NCI-H2029 (cell line): ENCODE measurements at regions not wholly inside any gene's neighbourhood (a gene's known extent, or its start where the extent isn't known, plus 50 kb on each side); places are given as distances from the start of the nearest gene placed in this dataset.

ENCODE experiments used
- DNase-seq: peaks from one replicate; lab custom pipeline; 2025; lab: John Stamatoyannopoulos, UW

DNA sequence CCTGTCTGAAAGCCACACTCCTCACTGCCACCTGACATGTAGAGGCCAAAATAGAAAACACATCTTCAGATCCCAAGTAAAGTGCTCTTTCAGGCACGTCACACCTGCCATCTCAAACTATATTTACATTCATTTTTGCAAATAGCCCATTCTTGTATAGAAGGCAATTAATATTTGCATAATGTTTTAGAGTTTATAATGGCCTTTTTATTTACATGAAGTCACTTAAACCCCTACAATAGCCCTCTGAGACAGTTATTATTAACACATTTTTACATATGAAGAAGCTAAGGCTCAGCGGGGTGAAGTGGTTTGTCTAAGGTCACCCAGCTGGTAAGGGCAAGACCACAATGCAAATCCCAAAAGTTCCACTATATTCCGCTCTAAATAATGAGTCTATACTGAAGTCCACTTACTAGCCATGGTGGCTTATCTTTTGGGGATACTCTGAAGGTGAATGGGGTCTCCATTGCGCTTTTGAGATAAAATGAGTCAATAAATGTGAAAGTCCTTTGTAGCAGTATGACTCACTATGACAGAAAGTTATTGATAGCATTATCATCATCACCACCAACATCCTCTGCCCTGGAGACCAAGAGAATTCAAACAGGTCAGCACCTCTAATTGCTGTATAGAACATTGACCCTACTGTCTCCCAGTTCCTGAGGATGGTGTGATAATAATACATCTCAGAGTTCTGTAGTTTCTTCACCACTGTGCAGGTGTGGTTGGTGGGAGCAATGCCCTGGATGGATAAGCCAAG, 155.9 kb upstream of the BCL6 start:
- no peak for DNase-seq

DNA sequence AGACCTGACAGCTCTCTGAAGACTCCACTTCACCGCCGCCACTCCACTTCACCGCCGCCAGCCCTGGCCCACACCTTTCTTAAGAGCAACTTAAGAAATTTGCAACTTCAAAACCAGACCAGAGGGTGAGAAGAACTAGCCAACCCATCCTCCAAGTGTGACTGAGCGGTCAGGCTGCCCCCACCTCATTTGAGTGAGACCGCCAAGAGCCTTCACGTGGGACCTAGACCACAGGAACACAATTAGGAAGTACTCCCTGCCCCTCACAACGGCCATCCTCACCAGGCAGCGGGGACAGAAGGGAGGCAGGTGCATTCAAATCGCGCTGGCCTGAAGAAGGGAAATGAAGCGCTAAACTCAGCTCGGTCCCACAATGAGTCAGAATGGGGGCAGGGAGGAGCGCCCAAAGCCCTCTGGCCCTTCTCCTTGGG, 156.8 kb upstream of the BCL6 start:
- DNase-seq = no peak

DNA sequence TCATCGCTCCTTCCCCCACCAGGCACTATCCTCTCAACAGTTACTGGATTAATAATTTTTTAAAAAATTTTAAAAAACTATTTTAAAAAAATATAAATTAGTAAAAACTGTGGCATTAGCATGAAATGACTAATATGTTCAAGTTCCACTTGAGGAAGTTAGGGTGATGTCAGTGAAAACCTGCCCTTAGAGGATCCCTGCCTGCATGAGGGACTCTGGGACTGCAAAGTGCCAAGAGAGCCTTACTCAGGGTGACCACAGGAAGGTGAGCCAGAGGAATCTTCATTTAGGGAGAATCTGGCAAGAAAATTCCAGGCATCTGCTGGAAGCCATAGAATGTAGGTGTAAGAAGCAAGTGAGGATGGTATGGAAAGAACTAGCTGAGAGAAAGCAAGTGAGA, 157.7 kb upstream of the BCL6 start:
- no peak for DNase-seq

DNA sequence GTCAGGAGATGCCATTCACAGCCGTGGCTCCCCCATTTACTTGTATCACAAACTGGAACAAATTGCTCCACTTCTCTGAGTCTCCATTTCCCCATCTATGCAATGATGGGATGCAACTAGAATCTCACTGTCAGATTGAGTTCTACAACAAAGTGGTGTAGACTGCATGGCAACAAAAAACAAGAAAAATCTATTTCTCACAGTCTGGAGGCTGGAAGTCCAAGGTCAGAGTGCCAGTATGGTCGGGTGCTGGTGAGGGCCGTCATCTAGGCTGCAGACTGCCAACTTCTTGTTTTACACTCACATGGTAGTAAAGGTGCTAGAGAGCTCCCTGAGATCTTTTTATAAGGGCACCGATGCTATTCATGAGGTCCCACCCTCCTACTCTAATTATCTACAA, 158.4 kb upstream of the BCL6 start:
- DNase-seq = no peak

DNA sequence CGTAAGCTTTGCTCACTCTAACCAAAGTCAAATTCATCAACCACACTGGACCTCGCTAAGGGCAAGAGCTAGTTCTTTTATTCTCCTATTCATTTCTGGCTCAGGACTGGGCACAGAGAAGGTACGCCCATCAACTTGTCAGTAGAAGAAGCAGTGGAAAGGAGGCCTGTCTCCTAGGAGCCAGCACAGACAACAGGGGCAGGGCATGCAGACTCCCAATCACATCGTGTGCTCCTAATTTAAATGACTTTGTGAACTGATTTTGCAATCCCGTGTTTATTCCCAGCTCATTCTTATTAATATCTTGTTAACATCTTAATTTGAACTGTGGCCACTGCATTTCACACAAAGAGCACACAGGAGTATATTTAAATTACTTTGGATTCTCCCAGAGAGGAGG, 161.1 kb upstream of the BCL6 start:
- no peak for DNase-seq

DNA sequence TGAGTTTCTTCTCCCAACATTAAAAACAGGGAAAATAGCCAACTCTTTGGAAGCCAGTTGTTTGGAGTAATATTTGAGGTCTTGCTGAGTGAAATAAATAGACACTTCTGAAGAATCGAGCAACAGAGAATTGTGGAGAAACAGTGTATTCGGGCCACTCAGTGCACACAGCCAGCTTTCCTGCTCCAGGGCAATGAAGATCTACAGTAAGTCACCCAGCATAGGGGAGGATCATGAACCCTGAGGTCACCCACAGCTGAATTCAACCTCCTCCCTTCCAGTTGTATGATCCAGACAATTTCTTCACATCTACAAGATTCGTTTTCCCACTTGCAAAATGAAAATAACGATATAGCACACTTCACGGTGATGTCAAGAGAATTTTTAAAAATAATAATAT, 161.7 kb upstream of the BCL6 start:
- DNase-seq = no peak

DNA sequence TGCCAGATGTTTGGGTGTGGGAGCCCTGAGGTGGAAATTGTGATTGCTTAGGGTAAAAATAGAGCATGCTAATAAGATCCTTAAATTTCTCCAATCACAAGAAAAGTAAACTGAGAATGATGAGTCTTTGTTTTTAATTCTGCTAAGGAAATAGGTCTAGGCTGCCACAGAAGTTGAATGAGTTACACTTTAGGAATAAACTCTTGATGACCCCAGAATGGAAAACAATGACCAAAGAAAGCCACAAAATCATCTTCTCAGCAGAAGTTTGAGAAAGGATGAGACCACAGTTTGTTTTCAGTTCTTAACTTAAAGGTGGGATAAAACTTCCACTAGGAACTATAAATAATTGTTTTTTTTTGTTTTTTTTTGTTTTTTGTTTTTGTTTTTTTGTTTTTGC, 164.6 kb upstream of the BCL6 start:
- DNase-seq = no peak

DNA sequence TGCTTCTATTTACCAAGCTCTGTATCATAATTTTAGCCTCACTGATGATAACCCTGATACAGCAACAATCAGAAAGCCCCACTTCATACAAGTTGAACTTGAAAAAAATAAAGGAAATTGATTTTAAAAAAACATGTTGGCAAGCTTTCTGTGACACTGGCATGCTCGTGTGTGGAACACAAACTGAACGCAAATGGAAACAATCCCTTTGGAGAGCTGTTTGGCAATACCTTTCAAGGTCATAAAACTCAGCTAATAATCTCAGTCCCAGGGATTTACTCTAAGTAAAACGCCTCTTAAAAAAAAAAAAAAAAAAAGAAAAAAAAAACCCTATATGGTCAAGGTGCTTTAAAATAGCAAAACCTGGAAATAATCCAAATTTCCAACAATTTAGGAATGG, 166.7 kb upstream of the BCL6 start:
- no peak for DNase-seq

DNA sequence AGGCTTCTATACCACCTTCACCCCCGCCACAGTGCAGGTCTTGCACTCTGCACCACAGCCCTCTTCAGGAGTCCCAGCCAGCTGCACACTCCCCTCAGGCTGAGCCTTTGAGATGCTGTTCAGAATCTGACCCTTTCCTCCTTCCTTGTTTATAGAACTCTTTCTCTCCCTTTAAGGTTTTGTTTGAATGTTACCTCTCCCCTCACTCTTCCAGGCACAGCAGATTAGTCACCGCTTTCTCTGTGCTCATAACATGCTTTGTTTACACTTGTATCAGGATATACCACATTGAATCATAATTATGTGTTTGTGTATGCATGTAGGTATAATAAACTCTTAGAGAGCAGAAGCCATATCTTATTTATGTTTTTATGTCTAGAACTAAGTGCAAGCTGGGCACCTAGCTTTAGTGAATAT, 168.4 kb upstream of the BCL6 start:
- peak; percentile 46 for DNase-seq

DNA sequence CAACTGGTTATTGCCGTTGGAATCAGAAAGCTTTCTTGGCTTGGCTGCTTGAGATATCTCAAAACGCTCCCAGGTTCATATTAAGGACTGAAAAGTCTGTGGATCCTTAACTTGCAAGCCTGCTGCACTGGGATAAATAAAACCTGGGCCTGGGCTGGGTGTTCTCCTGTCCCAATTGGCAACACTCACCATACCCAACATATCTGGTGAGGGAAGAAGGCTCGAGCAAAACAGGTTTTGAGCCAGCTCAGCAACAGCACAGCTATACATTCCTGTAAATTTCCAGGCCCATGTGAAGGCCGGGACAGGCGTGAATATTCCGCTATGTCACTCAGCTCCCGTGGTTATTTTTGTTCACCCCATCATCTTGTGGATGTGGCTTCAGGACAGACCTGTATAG, 169.0 kb upstream of the BCL6 start:
- no peak for DNase-seq

DNA sequence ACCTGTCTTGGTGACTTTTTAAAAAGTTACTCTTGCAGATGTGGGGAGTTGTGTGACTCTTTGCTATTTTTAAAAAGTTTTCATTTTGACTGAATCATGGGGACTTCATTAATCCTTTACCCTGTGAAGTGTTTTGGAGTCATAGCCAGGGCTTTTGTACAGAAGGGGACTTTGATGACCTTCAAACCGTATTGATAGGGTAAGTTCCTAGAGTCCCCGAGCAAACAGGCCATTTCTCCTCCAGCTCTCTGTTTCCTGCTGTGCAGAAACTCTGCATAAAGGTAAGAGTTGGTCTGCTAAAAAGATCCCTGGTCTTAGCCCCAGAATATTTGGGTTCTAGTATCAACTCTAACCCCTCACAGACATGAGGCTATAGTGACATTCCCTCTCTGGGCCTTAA, 170.8 kb upstream of the BCL6 start:
- no peak for DNase-seq

DNA sequence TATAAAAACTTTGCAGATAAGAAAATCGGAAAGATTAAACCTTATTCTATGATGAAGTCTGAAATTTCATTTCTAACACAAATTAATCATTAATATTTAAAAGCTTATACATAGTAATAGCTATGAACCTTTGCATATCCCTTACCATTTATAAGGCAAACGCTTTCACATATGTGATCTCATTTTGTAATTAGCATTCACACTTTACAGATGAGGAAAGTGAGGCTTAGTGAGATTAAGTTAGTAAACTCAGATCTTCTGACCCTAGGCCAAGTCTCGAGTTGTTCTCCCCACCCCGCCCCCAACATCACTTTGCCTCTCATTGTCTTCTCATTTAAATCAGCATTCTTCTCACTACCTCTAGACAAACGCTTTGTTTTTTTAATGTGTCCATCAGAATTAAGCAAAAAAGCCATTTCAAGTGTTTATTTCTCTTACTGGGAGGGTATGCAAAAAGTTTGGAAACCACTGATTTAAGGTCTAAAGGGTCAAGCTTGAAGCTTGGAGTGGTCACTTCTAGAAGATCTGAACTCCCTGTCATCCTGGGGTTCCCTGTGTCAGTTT, 172.9 kb upstream of the BCL6 start:
- DNase-seq = no peak

DNA sequence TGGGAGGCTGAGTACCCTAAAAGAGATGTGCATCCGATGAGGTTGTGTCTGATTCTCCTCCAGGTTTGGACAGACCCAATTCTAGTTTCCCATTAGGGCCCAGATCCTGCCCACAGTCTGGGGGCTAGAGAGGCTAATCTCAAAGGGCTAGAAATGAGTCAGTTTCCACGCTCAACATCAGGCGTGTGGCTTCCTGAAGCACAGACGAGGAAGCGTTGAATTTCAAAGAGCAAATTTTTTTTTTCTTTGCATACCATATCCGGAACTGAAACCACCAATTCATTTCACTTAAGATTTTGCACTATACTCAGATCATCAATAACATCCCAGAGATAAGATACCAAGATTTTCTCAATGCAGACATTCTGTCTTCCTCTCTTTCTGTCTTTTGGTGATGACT, 173.8 kb upstream of the BCL6 start:
- no peak for DNase-seq

DNA sequence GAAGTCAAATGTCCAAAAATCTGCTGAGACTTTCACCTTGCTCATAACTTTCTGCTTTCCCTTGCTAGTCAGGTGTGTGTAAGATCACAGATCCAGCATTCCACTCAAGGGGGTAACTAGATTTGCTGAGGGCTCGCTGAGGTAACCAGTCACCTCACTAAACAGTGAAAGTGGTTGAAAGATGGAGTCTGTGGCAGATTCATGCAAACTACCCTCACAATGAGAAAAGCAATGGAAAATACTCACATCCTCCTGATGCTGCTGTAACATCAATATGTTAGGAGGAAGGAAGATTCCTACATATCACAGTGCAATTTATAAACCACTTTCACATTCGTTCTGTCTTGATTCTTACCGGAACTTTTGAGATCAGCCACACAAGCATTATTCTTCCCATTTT, 174.3 kb upstream of the BCL6 start:
- DNase-seq = no peak

DNA sequence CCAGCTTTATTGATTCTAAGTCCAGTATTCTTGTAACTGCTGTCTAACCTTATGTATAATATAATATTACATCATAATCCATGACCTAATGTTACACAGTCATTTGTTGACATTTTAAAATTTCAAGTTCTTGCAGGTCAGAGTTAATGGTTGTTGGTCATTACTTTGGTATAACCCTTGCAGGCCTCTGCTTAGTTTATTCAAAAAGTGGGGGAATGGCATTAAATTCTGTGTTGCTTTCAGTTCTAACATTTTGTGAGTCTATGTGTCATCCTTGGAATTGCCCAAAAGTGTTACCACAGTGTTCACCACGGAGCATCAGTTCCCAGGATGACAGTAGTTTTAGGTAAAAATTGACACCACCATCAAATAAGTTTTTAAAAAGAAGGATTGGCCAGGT, 174.8 kb upstream of the BCL6 start:
- DNase-seq = no peak

DNA sequence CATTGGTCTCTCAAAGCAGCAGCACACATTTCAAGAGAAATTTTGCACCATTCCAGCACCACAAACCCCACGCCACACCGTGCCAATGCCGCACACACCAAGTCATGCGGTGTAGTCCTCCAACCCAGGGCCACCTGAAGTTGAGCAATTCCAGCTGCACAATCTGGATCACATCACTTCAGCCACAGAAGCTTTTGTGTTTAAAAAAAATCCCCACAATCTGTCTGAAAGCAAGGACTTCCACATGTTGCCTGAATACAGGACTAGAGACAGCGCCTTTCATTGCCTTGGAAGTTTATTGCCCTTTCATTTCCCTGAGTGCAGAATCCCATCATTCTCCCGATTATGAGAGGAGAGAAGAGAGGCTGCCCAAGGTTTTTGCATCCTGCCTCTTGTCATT, 175.6 kb upstream of the BCL6 start:
- DNase-seq = no peak

DNA sequence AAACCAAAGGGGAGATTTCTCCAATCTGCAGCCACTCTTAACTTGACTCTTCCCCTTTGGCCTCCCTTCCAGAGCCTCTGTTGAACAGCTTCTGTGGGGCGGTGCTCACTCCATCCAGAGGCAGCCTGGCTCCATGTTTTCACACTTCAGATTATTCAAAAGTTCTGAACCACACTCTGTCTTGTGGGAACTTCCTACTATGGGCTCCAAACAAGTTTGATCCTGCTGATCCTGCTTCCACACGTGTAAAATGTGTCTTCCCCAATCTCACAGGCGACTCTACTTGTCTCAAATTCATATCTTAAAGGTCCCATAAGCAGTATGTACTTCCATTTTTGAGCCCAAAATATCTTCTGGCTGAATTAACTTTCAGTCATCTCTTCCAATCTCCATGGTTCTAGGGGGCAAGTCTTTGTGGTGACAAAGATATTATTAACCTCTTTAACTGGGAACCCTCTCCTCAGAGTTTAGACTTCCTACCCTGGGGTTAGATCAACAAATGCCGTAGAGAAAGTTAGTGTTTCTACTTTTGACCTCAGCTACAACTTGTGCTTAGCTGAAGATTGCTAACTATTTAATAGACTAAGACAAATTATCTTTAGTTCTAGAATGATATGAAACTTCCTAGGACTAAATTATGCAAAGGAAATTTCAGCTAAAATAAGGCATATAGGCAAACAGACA, 176.3 kb upstream of the BCL6 start:
- no peak for DNase-seq

DNA sequence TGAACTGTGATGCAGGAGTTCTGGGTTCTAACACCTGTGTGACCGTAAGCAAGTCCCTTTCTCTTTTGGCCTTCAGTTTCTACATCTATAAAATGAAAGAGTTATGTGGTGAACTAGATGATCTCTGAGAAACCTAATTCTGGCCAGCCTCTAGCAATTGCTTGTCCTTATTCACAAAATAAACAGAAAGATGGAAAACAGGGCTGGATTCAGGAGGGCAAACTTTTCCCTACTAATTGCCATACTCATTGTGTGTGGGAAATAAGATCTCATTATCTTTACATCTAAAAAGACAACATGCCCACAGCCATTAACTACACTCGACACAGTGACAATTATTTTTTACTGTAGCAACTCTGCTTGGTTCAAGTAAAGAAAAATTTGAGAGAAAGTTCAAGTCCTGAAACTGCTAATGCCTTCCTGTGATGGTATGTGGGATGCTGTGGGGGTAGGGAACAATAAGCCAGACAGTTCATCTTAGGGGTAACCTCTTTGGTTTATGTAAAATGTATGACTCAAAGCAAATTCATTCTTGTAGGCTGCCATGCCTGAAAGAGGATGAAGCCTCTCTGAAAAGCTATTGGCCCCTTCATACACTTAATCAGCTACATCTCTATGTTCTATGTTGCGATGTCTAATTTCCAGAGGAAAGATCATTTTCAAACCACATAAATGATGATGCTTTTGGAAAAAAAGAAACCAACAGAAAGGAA, 177.6 kb upstream of the BCL6 start:
- no peak for DNase-seq

DNA sequence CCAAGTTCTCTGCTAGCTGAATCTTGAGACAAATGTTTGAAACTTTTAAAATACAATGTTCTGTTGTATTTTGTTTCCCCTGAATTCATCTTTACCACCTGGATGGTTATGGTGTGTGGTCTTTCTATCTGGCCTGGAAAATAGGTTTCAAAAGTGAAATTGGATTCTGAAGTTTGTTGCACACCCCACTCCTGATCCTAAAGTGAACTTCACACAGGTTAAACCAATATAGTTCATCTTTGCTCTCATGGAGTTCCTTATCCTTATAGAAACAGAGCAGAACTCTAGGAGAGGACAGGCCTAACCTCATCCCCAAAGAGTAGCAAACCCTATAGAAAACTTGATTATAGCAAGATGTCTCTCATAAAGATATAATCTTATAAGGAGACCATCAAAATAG, 179.4 kb upstream of the BCL6 start:
- no peak for DNase-seq

DNA sequence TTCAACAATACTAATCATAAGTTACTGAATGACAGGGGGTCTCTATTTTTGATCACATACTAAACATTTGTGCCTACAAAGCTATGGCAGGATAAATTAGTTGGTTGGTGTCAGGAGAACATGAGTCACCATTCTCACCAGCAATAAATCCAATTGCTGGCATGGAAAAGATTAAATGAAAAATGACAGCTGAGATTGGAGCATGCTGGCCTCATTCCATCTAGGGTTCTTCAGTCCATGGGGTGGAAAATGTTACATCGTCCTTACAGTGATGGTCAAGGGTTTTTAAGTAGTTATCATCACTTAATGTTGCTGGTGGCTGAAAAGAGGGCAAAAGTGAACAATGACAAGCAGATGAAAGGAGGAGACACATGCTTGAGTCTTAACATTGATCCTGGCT, 180.1 kb upstream of the BCL6 start:
- DNase-seq = no peak

DNA sequence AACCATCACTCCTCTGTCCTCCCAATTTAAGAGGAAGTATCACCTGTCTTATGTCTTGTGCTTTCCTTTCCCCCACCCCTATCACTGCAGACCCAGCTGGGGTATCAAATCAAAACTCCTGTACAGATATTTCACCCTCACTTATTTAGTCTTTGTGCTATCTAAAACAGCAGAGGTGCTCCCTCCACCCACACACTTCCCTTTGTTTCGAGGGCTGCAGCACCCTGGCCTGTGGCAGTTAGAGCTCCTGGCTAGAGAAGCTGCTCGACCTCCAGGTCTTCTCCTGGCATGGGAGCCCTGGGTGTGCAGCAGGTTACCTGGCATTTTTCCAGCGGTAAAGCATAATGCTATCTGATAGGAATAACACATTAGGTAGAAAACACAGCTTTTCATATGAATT, 181.4 kb upstream of the BCL6 start:
- no peak for DNase-seq

DNA sequence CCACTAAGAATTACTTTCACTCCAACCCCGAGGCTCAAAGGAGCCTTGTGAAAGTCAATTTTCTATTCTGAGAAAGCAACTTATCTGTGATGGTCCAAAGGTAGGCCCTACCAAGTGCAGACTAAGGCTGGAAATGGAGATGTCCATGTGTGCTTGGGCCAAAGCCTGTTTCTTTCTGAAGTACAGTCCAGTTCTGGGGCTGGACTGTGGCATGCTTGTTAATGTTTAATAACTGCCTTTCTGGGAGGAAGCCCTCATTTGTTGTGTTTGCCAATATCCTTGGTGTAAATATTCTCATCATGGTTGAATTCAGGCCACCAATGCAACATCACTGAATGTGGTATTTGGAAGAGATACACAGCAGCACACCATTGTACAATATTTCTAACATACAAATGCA, 182.3 kb upstream of the BCL6 start:
- no peak for DNase-seq
